ENCODE measurements at regions not wholly inside any gene's neighbourhood (a gene's known extent, or its start where the extent isn't known, plus 50 kb on each side); places are given as distances from the start of the nearest gene placed in this dataset.

DNA sequence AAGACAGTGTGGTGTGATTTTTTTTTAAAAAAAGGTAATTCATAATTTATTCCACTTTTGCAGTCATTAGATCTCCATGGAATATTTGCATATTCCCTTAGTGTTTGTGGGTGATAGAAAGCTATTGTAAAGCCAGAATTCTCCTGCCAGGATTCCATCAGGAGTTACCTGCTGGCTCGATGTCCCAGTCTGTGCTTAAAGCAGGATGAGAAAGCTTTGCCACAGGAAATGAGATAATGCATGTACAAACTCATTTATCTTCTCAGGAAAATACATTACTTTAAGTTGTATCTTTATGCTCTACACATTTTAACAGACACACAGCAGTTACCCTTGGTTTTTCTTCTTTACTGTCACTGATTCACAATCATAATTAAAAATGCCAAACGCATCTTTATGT lies 553.0 kb downstream of the CD109 start:
- 0% methylated on average over 2 of the region's 2 CpGs for WGBS (ENCODE audit: insufficient coverage, low coverage, missing lambda C conversion rate)
- Histone ChIP-seq H2AFZ (ENCODE audit: low read depth, low read length) (no peak overlapping the region), H3K36me3 (ENCODE audit: control insufficient read depth, insufficient read depth, low read length) (no peaks in the 10 kb centered on the region), H3K9me1 (ENCODE audit: control insufficient read depth, insufficient read depth, low read length) (no peaks in the 10 kb centered on the region), H3K9ac (ENCODE audit: insufficient read depth in 1 of 2, low read depth in 2 of 2, low read length in 2 of 2) (no peak overlapping the region), H3K4me3 (no peak overlapping the region), H3K79me2 (ENCODE audit: control insufficient read depth, insufficient read depth, low read length) (no peaks in the 10 kb centered on the region), H4K20me1 (replicated peaks; ENCODE audit: control insufficient read depth, insufficient read depth, low read length) (no peaks in the 10 kb centered on the region), H3K27me3 (ENCODE audit: control insufficient read depth in 2 of 2, insufficient read depth in 2 of 2, low read length in 2 of 2) (no peaks in the 10 kb centered on the region), H3K27ac (ENCODE audit: extremely low read depth, low read depth, low read length) (no peak overlapping the region), H3K4me1 (replicated peaks in 1 of 2; ENCODE audit: control insufficient read depth in 2 of 2, insufficient read depth in 2 of 2, low read length in 2 of 2) (no peaks in the 10 kb centered on the region), H3K9me3 (replicated peaks; ENCODE audit: control insufficient read depth, insufficient read depth, low read depth, low read length) (no peaks in the 10 kb centered on the region), H3K4me2 (ENCODE audit: insufficient read depth, low read length) (no peak overlapping the region)
- FAIRE-seq = no peak
- in situ Hi-C loops (cut with MboI) = no loop called here
- CTCF ChIA-PET (ENCODE audit: low intra/inter-chr PET ratio) = no interaction called here
- BruUV-seq (replicated peaks) = no TSS peak
- POLR2A ChIA-PET = no interaction called here
- TF ChIP-seq TBP (optimal IDR thresholded peaks at IDR 0.05; ENCODE audit: low read depth, low read length) (no peak), PHB2 (IDR thresholded peaks at IDR 0.05; ENCODE audit: low read depth) (no peak), SP2 (IDR thresholded peaks at IDR 0.05; ENCODE audit: extremely low read depth, low read depth, low read length, poor library complexity, severe bottlenecking) (no peak), GATAD2B (IDR thresholded peaks at IDR 0.05; ENCODE audit: borderline replicate concordance) (no peak), HMG20A (CRISPR knock-in tag; conservative IDR thresholded peaks at IDR 0.05) (no peak), MED1 (CRISPR knock-in tag; IDR thresholded peaks at IDR 0.05; ENCODE audit: borderline replicate concordance) (no peak), EGR1 (conservative IDR thresholded peaks at IDR 0.05) (no peak), SIRT6 (IDR thresholded peaks at IDR 0.05; ENCODE audit: low read depth, low read length) (no peak), MIER1 (IDR thresholded peaks at IDR 0.05; ENCODE audit: low read depth) (no peak), ESRRB (CRISPR knock-in tag; IDR thresholded peaks at IDR 0.05; ENCODE audit: borderline replicate concordance) (no peak), TAF9B (IDR thresholded peaks at IDR 0.05; ENCODE audit: partially characterized antibody) (no peak), ZZZ3 (IDR thresholded peaks at IDR 0.05) (no peak)
- TF ChIP-seq, protein P1, sequence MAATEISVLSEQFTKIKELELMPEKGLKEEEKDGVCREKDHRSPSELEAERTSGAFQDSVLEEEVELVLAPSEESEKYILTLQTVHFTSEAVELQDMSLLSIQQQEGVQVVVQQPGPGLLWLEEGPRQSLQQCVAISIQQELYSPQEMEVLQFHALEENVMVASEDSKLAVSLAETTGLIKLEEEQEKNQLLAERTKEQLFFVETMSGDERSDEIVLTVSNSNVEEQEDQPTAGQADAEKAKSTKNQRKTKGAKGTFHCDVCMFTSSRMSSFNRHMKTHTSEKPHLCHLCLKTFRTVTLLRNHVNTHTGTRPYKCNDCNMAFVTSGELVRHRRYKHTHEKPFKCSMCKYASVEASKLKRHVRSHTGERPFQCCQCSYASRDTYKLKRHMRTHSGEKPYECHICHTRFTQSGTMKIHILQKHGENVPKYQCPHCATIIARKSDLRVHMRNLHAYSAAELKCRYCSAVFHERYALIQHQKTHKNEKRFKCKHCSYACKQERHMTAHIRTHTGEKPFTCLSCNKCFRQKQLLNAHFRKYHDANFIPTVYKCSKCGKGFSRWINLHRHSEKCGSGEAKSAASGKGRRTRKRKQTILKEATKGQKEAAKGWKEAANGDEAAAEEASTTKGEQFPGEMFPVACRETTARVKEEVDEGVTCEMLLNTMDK (IDR thresholded peaks at IDR 0.05; ENCODE audit: borderline replicate concordance, insufficient read depth, low read depth, low read length, poor library complexity, severe bottlenecking) = no peak
- ATAC-seq = no peak
- DNase-seq (ENCODE audit: extremely low read depth in 1 of 4, low spot score in 3 of 4) = no peak
- intact Hi-C loops (cut with micrococcal nuclease) = no loop called here

Data from K562 (cell line).